HFFc6 (cell line): ENCODE measurements at regions not wholly inside any gene's neighbourhood (a gene's known extent, or its start where the extent isn't known, plus 50 kb on each side); places are given as distances from the start of the nearest gene placed in this dataset.

Source experiments
- DNase-seq: peaks from one replicate; pipeline ENCODE4 v3.0.0-alpha.2; 2018
- H3K27ac Mint-ChIP-seq: 2 replicates; pipeline ENCODE4 v1.8.0; 2020; ENCODE audit warnings: mild to moderate bottlenecking, mixed read lengths
- H3K27me3 Mint-ChIP-seq: 2 replicates; pipeline ENCODE4 v1.8.0; 2021; ENCODE audit warnings: mild to moderate bottlenecking, moderate library complexity, mixed read lengths; ENCODE audit not compliant: insufficient read depth
- H3K36me3 Mint-ChIP-seq: 2 replicates; pipeline ENCODE4 v1.8.0; 2021; ENCODE audit warnings: low read depth, mixed read lengths
- H3K4me1 Mint-ChIP-seq: 2 replicates; pipeline ENCODE4 v1.8.0; 2020; ENCODE audit warnings: low read depth, mixed read lengths
- H3K4me3 Mint-ChIP-seq: 2 replicates; pipeline ENCODE4 v1.8.0; 2020; ENCODE audit warnings: mild to moderate bottlenecking, moderate library complexity, mixed read lengths
- H3K9me3 Mint-ChIP-seq: 2 replicates; pipeline ENCODE4 v1.8.0; 2020; ENCODE audit warnings: mild to moderate bottlenecking, mixed read lengths
- TF ChIP-seq, protein P1 (sequence below): fragments of 200-600 bp; sonication (generic); IDR thresholded peaks from 2 replicates; pipeline ENCODE4 v1.5.0; 2021; ENCODE audit warnings: antibody characterized with exemption, mild to moderate bottlenecking

DNA sequence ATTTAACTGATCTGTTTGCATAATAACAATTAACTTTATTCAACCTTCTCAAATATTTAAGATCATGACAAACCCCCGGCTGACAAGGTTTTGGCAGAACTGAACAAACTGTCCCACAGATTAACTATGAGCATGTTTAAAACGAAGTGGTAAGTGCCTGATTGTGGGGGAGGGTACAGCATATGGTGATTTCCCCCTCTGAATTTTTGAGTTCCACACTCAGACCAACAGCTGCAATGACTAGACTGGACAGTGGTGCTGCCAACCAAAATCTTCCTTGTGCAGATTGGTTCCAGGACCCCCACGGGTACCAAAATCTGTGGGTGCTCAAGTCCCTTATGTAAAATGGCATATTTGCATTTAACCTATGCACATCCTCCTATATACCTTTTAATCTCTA, 449.5 kb downstream of the SHQ1 start:
- Mint-ChIP-seq H3K36me3 (peaks cover 13% of the 10 kb centered on the region), H3K4me3 (no peak overlapping the region), H3K9me3 (no peaks in the 10 kb centered on the region), H3K27me3 (no peaks in the 10 kb centered on the region), H3K4me1 (peaks cover 26% of the 10 kb centered on the region), H3K27ac (no peak overlapping the region)
- no peak for DNase-seq
- TF ChIP-seq, protein P1, sequence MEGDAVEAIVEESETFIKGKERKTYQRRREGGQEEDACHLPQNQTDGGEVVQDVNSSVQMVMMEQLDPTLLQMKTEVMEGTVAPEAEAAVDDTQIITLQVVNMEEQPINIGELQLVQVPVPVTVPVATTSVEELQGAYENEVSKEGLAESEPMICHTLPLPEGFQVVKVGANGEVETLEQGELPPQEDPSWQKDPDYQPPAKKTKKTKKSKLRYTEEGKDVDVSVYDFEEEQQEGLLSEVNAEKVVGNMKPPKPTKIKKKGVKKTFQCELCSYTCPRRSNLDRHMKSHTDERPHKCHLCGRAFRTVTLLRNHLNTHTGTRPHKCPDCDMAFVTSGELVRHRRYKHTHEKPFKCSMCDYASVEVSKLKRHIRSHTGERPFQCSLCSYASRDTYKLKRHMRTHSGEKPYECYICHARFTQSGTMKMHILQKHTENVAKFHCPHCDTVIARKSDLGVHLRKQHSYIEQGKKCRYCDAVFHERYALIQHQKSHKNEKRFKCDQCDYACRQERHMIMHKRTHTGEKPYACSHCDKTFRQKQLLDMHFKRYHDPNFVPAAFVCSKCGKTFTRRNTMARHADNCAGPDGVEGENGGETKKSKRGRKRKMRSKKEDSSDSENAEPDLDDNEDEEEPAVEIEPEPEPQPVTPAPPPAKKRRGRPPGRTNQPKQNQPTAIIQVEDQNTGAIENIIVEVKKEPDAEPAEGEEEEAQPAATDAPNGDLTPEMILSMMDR: no peak

GRCh38 chr3:72397586-72397985, 450.7 kb downstream of the SHQ1 start:
- H3K4me1 Mint-ChIP-seq: peaks cover 26% of the 10 kb centered on the region
- H3K4me3 Mint-ChIP-seq: no peak overlapping the region
- peaks cover 13% of the 10 kb centered on the region for H3K36me3 Mint-ChIP-seq
- no peaks in the 10 kb centered on the region for H3K9me3 Mint-ChIP-seq
- no peaks in the 10 kb centered on the region for H3K27me3 Mint-ChIP-seq
- no peak for DNase-seq
- no peak overlapping the region for H3K27ac Mint-ChIP-seq
- TF ChIP-seq, protein P1: no peak

DNA sequence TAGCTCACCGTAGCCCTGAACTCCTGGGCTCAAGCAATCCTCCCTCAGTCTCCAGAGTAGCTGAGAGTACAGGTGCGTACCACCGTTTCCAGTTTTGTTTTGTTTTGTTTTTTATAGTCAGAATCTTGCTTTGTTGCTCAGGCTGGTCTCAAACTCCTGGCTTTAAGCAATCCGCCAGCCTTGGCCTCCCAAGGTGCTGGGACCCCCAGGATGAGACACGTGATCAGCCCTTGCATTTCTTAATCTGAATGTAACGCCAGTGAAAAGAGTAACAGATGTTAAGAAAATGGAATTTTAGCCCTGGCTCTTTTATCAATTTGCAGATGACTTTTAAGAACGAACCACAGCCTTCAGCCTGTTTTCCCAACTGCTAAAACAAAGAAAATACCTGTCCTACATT, 451.3 kb downstream of the SHQ1 start:
- Mint-ChIP-seq H3K27ac (0 out of 2 replicates have a peak overlapping the region, but pooled peaks have one; percentile 24), H3K9me3 (no peaks in the 10 kb centered on the region), H3K27me3 (no peaks in the 10 kb centered on the region), H3K36me3 (peaks cover 13% of the 10 kb centered on the region), H3K4me1 (peaks cover 26% of the 10 kb centered on the region), H3K4me3 (peak overlapping the region; percentile 81)
- TF ChIP-seq, protein P1: no peak
- no peak for DNase-seq

GRCh38 chr3:72395776-72396311, 452.4 kb downstream of the SHQ1 start:
- peak; percentile 36 for DNase-seq
- H3K4me1 Mint-ChIP-seq: peaks cover 26% of the 10 kb centered on the region
- TF ChIP-seq, protein P1: no peak
- no peaks in the 10 kb centered on the region for H3K9me3 Mint-ChIP-seq
- peaks cover 6% of the 10 kb centered on the region for H3K36me3 Mint-ChIP-seq
- H3K27me3 Mint-ChIP-seq: no peaks in the 10 kb centered on the region
- H3K4me3 Mint-ChIP-seq: peak overlapping the region; percentile 81
- H3K27ac Mint-ChIP-seq: peak overlapping the region; percentile 63

DNA sequence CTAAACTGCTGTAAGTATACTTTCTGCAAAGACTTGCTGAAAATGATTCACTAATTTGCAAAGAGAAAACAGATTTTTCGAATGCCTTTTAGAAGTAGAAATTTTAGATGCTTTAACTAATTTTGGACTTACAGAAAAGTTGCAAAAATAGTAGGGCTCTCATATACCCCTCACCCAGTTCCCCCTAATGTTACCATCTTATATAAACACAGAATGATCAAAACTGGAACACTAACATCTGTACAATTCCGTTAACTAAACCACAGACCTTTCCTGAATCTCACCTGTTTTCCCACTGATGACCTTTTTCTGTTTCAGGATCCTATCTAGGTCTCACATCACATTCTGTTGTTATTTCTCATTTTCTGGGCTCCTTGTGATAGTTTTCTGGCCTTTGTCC, 454.8 kb downstream of the SHQ1 start:
- H3K4me1 Mint-ChIP-seq: peaks cover 26% of the 10 kb centered on the region

More for the DNA sequence above, 454.8 kb downstream of the SHQ1 start:
- Mint-ChIP-seq H3K27me3 (no peaks in the 10 kb centered on the region), H3K27ac (no peak overlapping the region), H3K4me3 (no peak overlapping the region), H3K9me3 (no peaks in the 10 kb centered on the region), H3K36me3 (no peaks in the 10 kb centered on the region)
- no peak for DNase-seq
- TF ChIP-seq, protein P1: no peak
